Right lobe of liver (tissue), 6 donors: ENCODE measurements at regions not wholly inside any gene's neighbourhood (a gene's known extent, or its start where the extent isn't known, plus 50 kb on each side); places are given as distances from the start of the nearest gene placed in this dataset.

ENCODE experiments used
- ATAC-seq, 4 donors: fragments of 200-7000 bp; cut with Tn5 transposase; one replicate each; pipeline ENCODE4 v1.9.1; 2020; ENCODE audit warnings: mild to moderate bottlenecking in 4 of 4, moderate library complexity in 4 of 4
- DNase-seq, 3 donors: peaks; one replicate each; pipeline ENCODE4 v3.0.0-alpha.2; 2020
- H3K27ac ChIP-seq, 3 donors: fragments of 200-600 bp; one replicate each; pipeline ENCODE4 v1.8.0; 2022
- H3K27me3 ChIP-seq, 2 donors: fragments of 200-600 bp; one replicate each; pipeline ENCODE4 v1.8.0; 2022
- H3K36me3 ChIP-seq, 4 donors: fragments of 200-600 bp; sonication (generic) in 1 of 4; one replicate each; pipeline versions ENCODE4 v1.5.1 to v1.8.0; 2017 to 2022; ENCODE audit warnings: control low read depth in 1 of 4
- H3K4me1 ChIP-seq, 4 donors: fragments of 200-600 bp; sonication (generic) in 1 of 4; one replicate each; pipeline versions ENCODE4 v1.5.1 to v1.8.0; 2017 to 2022; ENCODE audit warnings: control low read depth in 1 of 4
- H3K4me3 ChIP-seq, 3 donors: fragments of 200-600 bp; one replicate each; pipeline ENCODE4 v1.8.0; 2022
- H3K9me3 ChIP-seq, 4 donors: fragments of 200-600 bp; sonication (generic) in 1 of 4; one replicate each; pipeline versions ENCODE4 v1.5.1 to v1.8.0; 2017 to 2022; ENCODE audit warnings: control low read depth in 1 of 4
- POLR2A ChIP-seq: fragments of 450-650 bp; IDR thresholded peaks from one replicate; pipeline ENCODE4 v1.6.1; 2017; ENCODE audit warnings: antibody characterized with exemption, mild to moderate bottlenecking
- WGBS: methylation state at CpG from one replicate; pipeline ENCODE4 v1.1.6; 2018; ENCODE audit warnings: low coverage, low lambda C conversion rate; ENCODE audit not compliant: insufficient coverage; ENCODE audit errors: missing lambda C conversion rate; 5-methylcytosine and 5-hydroxymethylcytosine counted together
- intact Hi-C, 2 donors: fragments of 100-400 bp; cut with DNase I; formaldehyde crosslinking; loops; one replicate each; pipeline versions ENCODE4 v1.11.2 to v1.14.1; 2022
- TF ChIP-seq, protein P1 (sequence below), 4 donors: fragments of 200-600 bp in 3 of 4; fragments of 450-650 bp in 1 of 4; IDR thresholded peaks; one replicate each; pipeline versions ENCODE4 v1.5.1 to v1.8.0; 2016 to 2022; ENCODE audit warnings: antibody characterized with exemption in 4 of 4, mild to moderate bottlenecking in 2 of 4
- donor health status: DM: no; HTN: yes; CAD: no.
- donor health status: DM: no; HTN: no; CAD: no.
- donor health status: DM: no; HTN: no; CAD: no.
- donor health status: DM: no; HTN: yes; CAD: no.
- donor health status: DM: no; HTN: yes; CAD: no.

DNA sequence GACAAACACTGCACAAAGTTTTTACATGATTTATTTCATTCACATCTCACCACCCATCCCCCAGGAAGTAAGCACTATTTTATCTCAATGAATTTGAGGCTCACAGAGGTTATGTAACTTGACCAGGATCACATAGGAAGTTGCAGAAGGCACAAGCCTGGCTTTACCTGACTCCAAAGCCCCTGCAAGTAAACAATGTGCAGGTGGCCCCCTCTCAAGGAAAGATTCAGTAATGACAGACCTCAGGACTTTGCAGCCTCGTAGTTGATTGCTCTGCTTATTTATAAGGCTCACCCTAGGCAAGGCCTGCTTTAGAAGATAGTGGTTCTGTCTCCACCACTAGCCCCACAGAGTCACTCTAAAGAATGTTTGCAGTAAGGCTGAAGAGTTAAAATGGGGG lies 79.8 kb upstream of the MDFIC2 start:
- DNase-seq, result no peak
- Histone ChIP-seq H3K27me3 (no peaks in the 10 kb centered on the region), H3K36me3 (no peaks in the 10 kb centered on the region), H3K9me3 (no peaks in the 10 kb centered on the region), H3K27ac (no peak overlapping the region), H3K4me1 (no peaks in the 10 kb centered on the region), H3K4me3 (no peak overlapping the region)
- ATAC-seq, result no peak
- intact Hi-C loops, result no loop called here
- 0% methylated on average over 1 of the region's 1 CpG for WGBS
- TF ChIP-seq POLR2A, result no peak
- TF ChIP-seq, protein P1, sequence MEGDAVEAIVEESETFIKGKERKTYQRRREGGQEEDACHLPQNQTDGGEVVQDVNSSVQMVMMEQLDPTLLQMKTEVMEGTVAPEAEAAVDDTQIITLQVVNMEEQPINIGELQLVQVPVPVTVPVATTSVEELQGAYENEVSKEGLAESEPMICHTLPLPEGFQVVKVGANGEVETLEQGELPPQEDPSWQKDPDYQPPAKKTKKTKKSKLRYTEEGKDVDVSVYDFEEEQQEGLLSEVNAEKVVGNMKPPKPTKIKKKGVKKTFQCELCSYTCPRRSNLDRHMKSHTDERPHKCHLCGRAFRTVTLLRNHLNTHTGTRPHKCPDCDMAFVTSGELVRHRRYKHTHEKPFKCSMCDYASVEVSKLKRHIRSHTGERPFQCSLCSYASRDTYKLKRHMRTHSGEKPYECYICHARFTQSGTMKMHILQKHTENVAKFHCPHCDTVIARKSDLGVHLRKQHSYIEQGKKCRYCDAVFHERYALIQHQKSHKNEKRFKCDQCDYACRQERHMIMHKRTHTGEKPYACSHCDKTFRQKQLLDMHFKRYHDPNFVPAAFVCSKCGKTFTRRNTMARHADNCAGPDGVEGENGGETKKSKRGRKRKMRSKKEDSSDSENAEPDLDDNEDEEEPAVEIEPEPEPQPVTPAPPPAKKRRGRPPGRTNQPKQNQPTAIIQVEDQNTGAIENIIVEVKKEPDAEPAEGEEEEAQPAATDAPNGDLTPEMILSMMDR (IDR thresholded peaks at IDR 0.05), result no peak

DNA sequence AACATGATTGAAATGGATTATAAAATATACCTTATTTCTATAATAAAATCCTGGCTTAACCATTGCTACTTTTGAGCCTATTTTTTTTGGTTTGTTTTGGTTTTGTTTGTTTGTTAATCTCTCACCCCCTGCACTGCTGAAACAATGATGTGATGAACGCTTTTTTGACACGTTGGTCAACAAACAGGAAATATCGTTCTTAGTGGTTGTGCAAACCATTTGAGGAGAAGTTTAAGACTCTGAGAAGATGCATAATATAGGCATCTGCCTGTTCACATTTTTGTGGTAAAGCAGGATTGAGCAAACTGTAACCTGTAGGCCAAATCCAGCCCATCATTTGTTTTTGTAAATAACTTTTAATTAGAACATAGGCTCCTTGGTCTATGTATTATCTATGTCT lies 75.5 kb upstream of the MDFIC2 start:
- H3K27me3 ChIP-seq, result no peaks in the 10 kb centered on the region
- H3K4me1 ChIP-seq, result no peaks in the 10 kb centered on the region
- WGBS, result 29% methylated on average over 3 of the region's 3 CpGs
- no peak overlapping the region for H3K4me3 ChIP-seq
- no peak overlapping the region for H3K27ac ChIP-seq
- DNase-seq (no peak), ATAC-seq (no peak)
- H3K36me3 ChIP-seq, result no peaks in the 10 kb centered on the region
- H3K9me3 ChIP-seq, result no peaks in the 10 kb centered on the region
- TF ChIP-seq, protein P1 (IDR thresholded peaks at IDR 0.05), result no peak
- no peak for TF ChIP-seq POLR2A
- intact Hi-C loops, result no loop called here

DNA sequence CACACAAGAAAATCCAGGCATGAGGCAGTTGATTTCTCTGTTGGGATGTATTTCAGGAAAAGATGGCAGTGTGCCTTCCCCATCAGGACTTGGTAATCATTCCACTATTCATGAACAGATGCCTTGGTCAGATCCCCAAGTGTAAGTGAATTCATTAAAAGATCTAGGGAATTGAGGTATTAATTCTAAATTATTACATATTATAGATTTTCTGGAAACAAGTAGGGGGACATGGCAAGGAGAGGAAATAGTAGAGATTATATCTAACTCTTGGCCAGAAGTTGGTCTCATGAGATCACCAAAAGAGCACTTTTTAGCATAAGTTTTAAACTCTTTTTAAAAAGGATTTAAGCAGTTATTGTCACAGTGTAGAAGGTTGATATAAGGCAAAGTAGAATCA lies 74.4 kb upstream of the MDFIC2 start:
- no peak for TF ChIP-seq POLR2A
- TF ChIP-seq, protein P1 (IDR thresholded peaks at IDR 0.05), result no peak
- no peaks in the 10 kb centered on the region for H3K27me3 ChIP-seq
- no peaks in the 10 kb centered on the region for H3K9me3 ChIP-seq
- H3K36me3 ChIP-seq, result no peaks in the 10 kb centered on the region
- intact Hi-C loops, result no loop called here
- no peak for DNase-seq
- no peak for ATAC-seq
- no peak overlapping the region for H3K27ac ChIP-seq
- H3K4me1 ChIP-seq, result no peaks in the 10 kb centered on the region
- no peak overlapping the region for H3K4me3 ChIP-seq

DNA sequence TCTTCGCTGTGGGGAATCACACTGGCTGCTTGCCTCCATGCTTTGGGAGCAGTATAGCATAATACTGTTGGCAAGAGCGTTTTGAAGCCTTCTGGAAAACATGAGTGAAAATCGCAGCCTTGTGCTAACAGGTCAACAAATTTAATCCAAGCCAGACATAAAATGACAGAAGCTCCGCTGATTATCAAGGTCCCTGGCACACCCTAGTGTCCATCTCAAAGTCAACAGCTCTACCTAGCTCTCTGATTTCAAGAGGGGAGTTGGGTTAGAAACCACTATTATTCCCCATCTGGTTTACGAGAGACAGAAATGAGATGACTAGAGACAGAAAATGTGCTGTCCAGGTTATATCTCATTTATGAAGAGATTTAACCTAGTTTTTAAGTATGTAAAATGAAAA lies 73.6 kb upstream of the MDFIC2 start:
- no peak for ATAC-seq
- TF ChIP-seq POLR2A, result no peak
- TF ChIP-seq, protein P1 (IDR thresholded peaks at IDR 0.05), result no peak
- Histone ChIP-seq H3K36me3 (no peaks in the 10 kb centered on the region), H3K4me1 (no peaks in the 10 kb centered on the region), H3K9me3 (no peaks in the 10 kb centered on the region), H3K4me3 (no peak overlapping the region), H3K27ac (no peak overlapping the region), H3K27me3 (no peaks in the 10 kb centered on the region)
- intact Hi-C loops, result no loop called here
- no peak for DNase-seq
- 50% methylated on average over 4 of the region's 5 CpGs for WGBS

DNA sequence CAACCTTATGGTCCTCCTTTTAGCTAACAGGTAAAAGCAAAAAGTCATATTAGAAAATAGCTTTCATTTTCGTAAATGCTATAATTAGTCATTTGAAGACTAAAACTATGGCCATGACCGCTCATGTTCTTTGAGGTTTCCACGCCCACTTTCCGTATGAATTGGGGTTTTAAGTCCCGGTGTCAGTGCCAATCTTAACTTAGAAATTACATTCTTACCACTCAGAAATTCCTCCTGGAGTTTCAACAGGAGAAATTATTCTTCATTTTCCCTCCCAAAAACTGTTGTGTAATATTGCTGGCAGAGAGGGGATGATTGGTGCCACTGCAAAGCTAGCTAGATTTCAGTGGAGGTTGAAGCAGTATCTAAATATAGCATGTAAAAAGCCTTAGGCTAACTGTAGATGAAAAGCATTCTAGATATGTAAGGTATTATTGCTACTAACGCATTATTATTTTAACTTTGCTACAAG lies 71.0 kb upstream of the MDFIC2 start:
- no peaks in the 10 kb centered on the region for H3K27me3 ChIP-seq
- 51% methylated on average over 6 of the region's 6 CpGs for WGBS

More for the DNA sequence above, 71.0 kb upstream of the MDFIC2 start:
- intact Hi-C loops, result no loop called here
- no peaks in the 10 kb centered on the region for H3K36me3 ChIP-seq
- DNase-seq (no peak), ATAC-seq (no peak)
- no peak overlapping the region for H3K27ac ChIP-seq
- no peaks in the 10 kb centered on the region for H3K4me1 ChIP-seq
- TF ChIP-seq, protein P1 (IDR thresholded peaks at IDR 0.05), result no peak
- TF ChIP-seq POLR2A, result no peak
- H3K4me3 ChIP-seq, result no peak overlapping the region
- no peaks in the 10 kb centered on the region for H3K9me3 ChIP-seq
